Erythroblast (primary cell): ENCODE measurements at regions not wholly inside any gene's neighbourhood (a gene's known extent, or its start where the extent isn't known, plus 50 kb on each side); places are given as distances from the start of the nearest gene placed in this dataset.

Source experiments
- GATA1 ChIP-seq: IDR thresholded peaks from 2 replicates; pipeline ENCODE4 v1.6.1; 2011; ENCODE audit warnings: low read depth, mild to moderate bottlenecking, control low read depth, low read length, moderate library complexity
- POLR2A ChIP-seq: IDR thresholded peaks from 2 replicates; pipeline ENCODE4 v1.6.1; 2011; ENCODE audit warnings: mild to moderate bottlenecking, low read length

GRCh38 chr5:102595332-102595731 is 96.5 kb upstream of the SLCO6A1 start:
- TF ChIP-seq POLR2A (no peak), GATA1 (no peak)
